Astrocyte of the spinal cord (primary cell): ENCODE measurements at regions not wholly inside any gene's neighbourhood (a gene's known extent, or its start where the extent isn't known, plus 50 kb on each side); places are given as distances from the start of the nearest gene placed in this dataset.

ENCODE experiments used
- DNase-seq: peaks from one replicate; pipeline ENCODE4 v3.0.0; 2011; ENCODE audit warnings: low read depth, low spot score
- H3K4me3 ChIP-seq: 2 replicates; pipeline ENCODE4 v1.5.1; 2011; ENCODE audit warnings: low read depth, mild to moderate bottlenecking, low read length, moderate library complexity
- in situ Hi-C: cut with HindIII; loops from 2 replicates; pipeline ENCODE4 v1.10.0; 2017; ENCODE audit warnings: low sequenced_read_pairs
- TF ChIP-seq, protein P1 (sequence below): IDR thresholded peaks from 2 replicates; pipeline ENCODE4 v1.5.1; 2012; ENCODE audit warnings: low read depth, mild to moderate bottlenecking, low read length, inconsistent platforms

DNA sequence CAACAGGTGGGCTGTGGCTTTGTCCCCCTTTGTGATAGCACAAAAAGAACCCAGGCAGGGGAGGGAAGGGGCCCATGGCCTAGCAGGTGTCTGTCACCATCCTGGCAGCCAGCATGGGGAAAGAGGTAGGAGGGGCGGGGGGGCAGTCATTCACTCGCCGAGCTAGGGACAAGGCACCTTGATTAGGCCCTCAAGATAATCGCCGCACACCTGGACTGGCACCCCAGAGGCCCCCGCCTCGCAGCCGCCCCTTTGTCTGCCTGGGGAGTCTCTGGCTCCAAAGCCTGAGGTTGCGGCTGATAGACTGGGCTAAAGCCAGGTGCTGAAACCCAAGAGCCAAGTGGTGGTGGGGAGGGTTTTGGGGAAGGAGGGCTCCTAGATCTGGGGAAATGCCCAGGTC lies 151.2 kb upstream of the PCBD1 start:
- TF ChIP-seq, protein P1, sequence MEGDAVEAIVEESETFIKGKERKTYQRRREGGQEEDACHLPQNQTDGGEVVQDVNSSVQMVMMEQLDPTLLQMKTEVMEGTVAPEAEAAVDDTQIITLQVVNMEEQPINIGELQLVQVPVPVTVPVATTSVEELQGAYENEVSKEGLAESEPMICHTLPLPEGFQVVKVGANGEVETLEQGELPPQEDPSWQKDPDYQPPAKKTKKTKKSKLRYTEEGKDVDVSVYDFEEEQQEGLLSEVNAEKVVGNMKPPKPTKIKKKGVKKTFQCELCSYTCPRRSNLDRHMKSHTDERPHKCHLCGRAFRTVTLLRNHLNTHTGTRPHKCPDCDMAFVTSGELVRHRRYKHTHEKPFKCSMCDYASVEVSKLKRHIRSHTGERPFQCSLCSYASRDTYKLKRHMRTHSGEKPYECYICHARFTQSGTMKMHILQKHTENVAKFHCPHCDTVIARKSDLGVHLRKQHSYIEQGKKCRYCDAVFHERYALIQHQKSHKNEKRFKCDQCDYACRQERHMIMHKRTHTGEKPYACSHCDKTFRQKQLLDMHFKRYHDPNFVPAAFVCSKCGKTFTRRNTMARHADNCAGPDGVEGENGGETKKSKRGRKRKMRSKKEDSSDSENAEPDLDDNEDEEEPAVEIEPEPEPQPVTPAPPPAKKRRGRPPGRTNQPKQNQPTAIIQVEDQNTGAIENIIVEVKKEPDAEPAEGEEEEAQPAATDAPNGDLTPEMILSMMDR = no peak

DNA sequence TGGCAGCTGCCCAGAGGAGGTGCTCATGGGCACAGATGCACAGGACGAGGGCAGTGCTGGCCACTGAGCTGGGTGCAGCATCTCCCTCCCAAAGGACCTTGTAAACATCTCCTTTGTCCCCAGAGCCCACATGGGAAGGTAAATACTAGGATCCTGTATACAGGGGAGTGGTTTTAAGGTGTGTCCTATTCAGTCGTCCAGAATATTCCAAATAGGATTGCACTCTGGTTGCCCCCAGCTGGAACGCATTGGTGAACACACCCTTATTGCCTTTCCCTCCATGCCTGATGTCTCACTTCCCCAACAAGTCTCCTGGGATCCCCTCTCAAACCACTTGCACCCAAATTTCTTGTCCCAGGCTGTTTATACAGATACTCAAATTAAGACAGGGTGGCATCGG lies 152.0 kb upstream of the PCBD1 start:
- in situ Hi-C loops = no loop called here
- TF ChIP-seq, protein P1 = no peak
- no peak for DNase-seq
- H3K4me3 ChIP-seq = no peak overlapping the region

More for the DNA sequence above, 151.2 kb upstream of the PCBD1 start:
- in situ Hi-C loops = no loop called here
- no peak for DNase-seq
- no peak overlapping the region for H3K4me3 ChIP-seq

DNA sequence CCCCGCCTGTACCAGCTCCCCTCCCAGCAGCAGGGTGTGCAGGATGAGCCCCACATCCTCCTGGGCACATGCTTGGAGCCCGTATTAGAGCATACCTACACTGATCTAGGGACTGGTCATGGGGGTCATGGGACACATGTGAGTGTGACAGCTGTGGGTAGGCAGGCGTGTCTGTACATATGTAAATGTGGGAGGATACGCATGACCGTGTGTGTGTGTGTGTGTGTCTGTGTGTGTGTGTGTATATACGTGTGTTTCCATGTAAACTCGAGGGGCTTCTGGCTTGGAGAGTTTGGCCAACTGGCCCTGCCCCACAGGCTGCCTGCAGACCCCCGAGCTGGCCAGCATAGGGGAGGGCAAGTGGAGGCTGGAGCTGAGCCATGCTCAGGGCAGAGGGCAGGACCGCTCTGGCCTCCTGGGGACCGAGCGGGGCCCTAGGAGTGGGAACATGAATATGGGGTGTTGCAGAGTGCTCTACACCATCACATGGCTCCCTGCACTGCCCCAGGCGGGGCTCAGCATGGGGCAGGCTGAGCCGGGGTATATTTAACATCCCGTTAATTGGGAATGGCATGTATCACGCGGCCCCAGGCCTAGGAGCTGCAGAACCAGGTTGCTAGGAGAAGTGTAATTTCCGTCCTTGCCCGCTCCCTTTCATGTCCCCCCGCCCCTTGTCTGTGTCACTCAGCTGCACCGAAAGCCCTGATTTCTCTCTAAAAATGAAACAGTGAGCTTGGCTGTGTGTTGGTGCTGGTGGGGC lies 152.7 kb upstream of the PCBD1 start:
- no peak for DNase-seq
- no peak overlapping the region for H3K4me3 ChIP-seq
- in situ Hi-C loops = no loop called here
- TF ChIP-seq, protein P1 = no peak

DNA sequence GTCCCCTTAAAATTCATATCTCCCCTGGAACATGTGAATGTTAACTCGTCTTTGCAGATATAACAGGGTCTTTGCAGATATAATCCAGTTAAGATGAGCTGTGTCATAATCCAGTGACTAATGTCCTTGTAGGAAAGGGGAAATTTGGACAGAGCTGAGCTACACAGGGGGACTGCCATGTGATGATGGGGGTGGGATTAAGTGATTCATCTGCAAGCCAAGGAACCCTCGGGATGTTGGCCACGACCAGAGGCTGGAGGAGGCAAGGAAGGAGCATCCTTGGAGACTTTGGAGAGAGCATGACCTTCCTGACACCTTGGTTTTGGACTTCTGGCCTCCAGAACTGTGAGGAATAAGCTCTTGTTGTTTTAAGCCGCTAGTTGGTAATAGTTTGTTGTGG lies 153.9 kb upstream of the PCBD1 start:
- TF ChIP-seq, protein P1 = no peak
- in situ Hi-C loops = no loop called here
- DNase-seq = no peak
- no peak overlapping the region for H3K4me3 ChIP-seq

DNA sequence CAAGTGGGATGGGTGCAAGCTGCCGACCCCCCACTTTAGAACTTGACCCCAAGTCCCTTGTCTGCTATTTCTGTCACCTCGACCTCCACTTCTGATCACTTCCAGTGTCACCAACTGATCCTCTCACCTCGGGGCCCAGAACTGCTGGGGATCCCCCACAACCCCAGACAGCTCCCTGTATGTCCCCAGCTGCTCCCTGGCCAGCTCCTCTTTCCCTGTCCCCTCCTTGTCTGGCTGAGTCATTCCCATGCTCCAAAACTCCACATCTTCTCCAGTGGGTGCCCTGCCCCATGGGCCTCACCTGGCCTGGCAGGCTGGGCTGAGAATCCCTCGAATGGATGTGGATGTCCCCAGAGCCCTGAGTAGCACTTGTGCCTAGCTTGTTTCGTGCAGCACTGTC lies 154.3 kb upstream of the PCBD1 start:
- TF ChIP-seq, protein P1 = no peak
- DNase-seq = no peak
- in situ Hi-C loops = no loop called here
- no peak overlapping the region for H3K4me3 ChIP-seq

DNA sequence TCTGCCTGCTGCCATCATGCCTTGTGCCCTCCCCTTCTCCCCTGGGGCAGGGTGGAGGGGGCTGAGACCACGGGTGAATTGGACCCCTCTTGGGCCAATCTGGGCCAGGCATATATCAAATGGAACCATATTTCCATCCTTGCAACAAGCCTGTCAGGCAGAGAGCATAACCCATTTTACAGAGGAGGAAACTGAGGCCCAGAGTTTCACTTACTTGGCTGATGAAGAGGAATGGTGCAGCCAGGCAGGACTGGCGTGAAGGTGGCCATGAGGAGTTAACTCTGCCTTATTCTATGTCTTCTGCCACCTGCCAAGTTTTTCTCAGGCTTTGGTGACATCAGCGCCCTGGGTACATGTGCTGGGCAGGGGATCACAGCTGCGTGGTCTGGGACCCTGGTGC lies 155.5 kb upstream of the PCBD1 start:
- no peak overlapping the region for H3K4me3 ChIP-seq
- TF ChIP-seq, protein P1 = no peak
- no peak for DNase-seq
- in situ Hi-C loops = no loop called here
